HepG2 (cell line): ENCODE measurements at regions not wholly inside any gene's neighbourhood (a gene's known extent, or its start where the extent isn't known, plus 50 kb on each side); places are given as distances from the start of the nearest gene placed in this dataset.

Experiments used
- ATAC-seq: fragments of 200-7000 bp; cut with Tn5 transposase; 3 replicates; pipeline ENCODE4 v1.9.1; 2020; ENCODE audit warnings: mild to moderate bottlenecking, moderate library complexity
- BruUV-seq: library from RNA; stranded (reverse); fragments of 400-500 nt; replicated peaks from 2 replicates; lab custom pipeline; 2021; lab: Mats Ljungman, UMichigan
- CTCF ChIA-PET: fragments of 300-600 bp; formaldehyde crosslinking; extraction: SDS; loops from one replicate; lab custom pipeline; 2021; ENCODE audit warnings: low total read pairs, inconsistent platforms, low intra/inter-chr PET ratio; lab: Yijun Ruan, JAX
- POLR2A ChIA-PET: fragments of 350-600 bp; sonication (Branson Sonifier 250); formaldehyde crosslinking; loops from one replicate; lab custom pipeline; 2020; ENCODE audit warnings: antibody characterized with exemption, inconsistent platforms; lab: Yijun Ruan, JAX
- DNase-seq: peaks from one replicate; pipeline ENCODE4 v3.0.0-alpha.2; 2015; ENCODE audit warnings: low spot score
- FAIRE-seq: peaks from 3 replicates; lab custom pipeline; 2011; peaks lifted over from hg19 to GRCh38; lab: Jason Lieb, UNC
- H2AFZ ChIP-seq: one replicate; pipeline ENCODE4 v1.6.1; 2011; ENCODE audit warnings: low read length, inconsistent platforms
- H3K27ac ChIP-seq: fragments of 300-600 bp; 3 replicates; pipeline ENCODE4 v1.8.0; 2011; ENCODE audit warnings: mixed run types, mild to moderate bottlenecking, mixed read lengths, low read length, inconsistent platforms; ENCODE audit not compliant: insufficient read depth; ENCODE audit errors: extremely low read length
- H3K27me3 ChIP-seq, 2 experiments: fragments of 200-600 bp in 1 of 2; 2 replicates in 1 of 2; 3 replicates in 1 of 2; pipeline versions ENCODE4 v1.6.0 to v1.8.0; 2011; ENCODE audit warnings: low read length in 2 of 2, mild to moderate bottlenecking in 2 of 2, moderate library complexity in 2 of 2, inconsistent platforms in 1 of 2; ENCODE audit not compliant: insufficient read depth in 2 of 2, control insufficient read depth in 1 of 2
- H3K36me3 ChIP-seq, 2 experiments: fragments of 200-600 bp in 1 of 2; replicated peaks in 1 of 2; 2 replicates in 1 of 2; 3 replicates in 1 of 2; pipeline versions ENCODE4 v1.5.1 to v1.8.0; 2011; ENCODE audit warnings: low read length in 2 of 2, inconsistent platforms in 1 of 2; ENCODE audit not compliant: insufficient read depth in 2 of 2, control insufficient read depth in 1 of 2
- H3K4me1 ChIP-seq: 2 replicates; pipeline ENCODE4 v1.5.1; 2012; ENCODE audit warnings: low read length, inconsistent platforms; ENCODE audit not compliant: insufficient read depth
- H3K4me2 ChIP-seq: 2 replicates; pipeline ENCODE4 v1.6.0; 2011; ENCODE audit warnings: low read depth, low read length, inconsistent platforms
- H3K4me3 ChIP-seq, 3 experiments: fragments of 200-600 bp in 1 of 3; sonication (generic), shearing (Covaris generic) in 1 of 3; replicated peaks in 1 of 3; 2 replicates each; pipeline ENCODE4 v1.5.1; 2011 to 2016; ENCODE audit warnings: low read length in 3 of 3, inconsistent platforms in 2 of 3, low read depth in 2 of 3, mild to moderate bottlenecking in 2 of 3, control low read depth in 1 of 3, mixed read lengths in 1 of 3; ENCODE audit not compliant: insufficient read depth in 1 of 3
- H3K79me2 ChIP-seq: one replicate; pipeline ENCODE4 v1.6.1; 2011; ENCODE audit warnings: low read length, inconsistent platforms; ENCODE audit not compliant: insufficient read depth
- H3K9ac ChIP-seq: 2 replicates; pipeline ENCODE4 v1.6.0; 2011; ENCODE audit warnings: mild to moderate bottlenecking, low read depth, low read length, inconsistent platforms; ENCODE audit not compliant: insufficient read depth
- H3K9me3 ChIP-seq: 2 replicates; pipeline ENCODE4 v1.5.1; 2012; ENCODE audit warnings: mild to moderate bottlenecking, low read length
- H4K20me1 ChIP-seq: 2 replicates; pipeline ENCODE4 v1.6.0; 2011; ENCODE audit warnings: inconsistent platforms, mild to moderate bottlenecking, low read length, moderate library complexity; ENCODE audit not compliant: insufficient read depth
- ATF5 ChIP-seq: sonication (generic); formaldehyde crosslinking; IDR thresholded peaks from 2 replicates; pipeline ENCODE4 v1.4.0; 2020; ENCODE audit warnings: mild to moderate bottlenecking, low read depth, missing genetic modification reagents
- DZIP1 ChIP-seq: sonication (generic); formaldehyde crosslinking; IDR thresholded peaks from 2 replicates; pipeline ENCODE4 v1.5.0; 2020; ENCODE audit warnings: mild to moderate bottlenecking, missing genetic modification reagents
- ELF1 ChIP-seq: sonication (generic); formaldehyde crosslinking; IDR thresholded peaks from 2 replicates; pipeline ENCODE4 v1.4.0; 2020; ENCODE audit warnings: missing genetic modification reagents
- GATAD2A ChIP-seq: IDR thresholded peaks from 2 replicates; pipeline ENCODE4 v1.6.1; 2016
- KAT2B ChIP-seq: fragments of 150-350 bp; IDR thresholded peaks from 2 replicates; pipeline ENCODE4 v1.6.1; 2014; ENCODE audit warnings: low read depth, low read length, borderline replicate concordance
- MAFK ChIP-seq, 2 experiments: IDR thresholded peaks in 1 of 2; conservative IDR thresholded peaks in 1 of 2; 2 replicates each; pipeline ENCODE4 v1.6.1; 2011; ENCODE audit warnings: improper control_type of control experiment in 2 of 2, low read length in 2 of 2
- MED13 ChIP-seq: sonication (generic); formaldehyde crosslinking; IDR thresholded peaks from 2 replicates; pipeline ENCODE4 v1.5.0; 2020; ENCODE audit warnings: missing genetic modification reagents
- POGZ ChIP-seq: sonication (generic); formaldehyde crosslinking; IDR thresholded peaks from 2 replicates; pipeline ENCODE4 v1.4.0; 2020; ENCODE audit warnings: mild to moderate bottlenecking, missing genetic modification reagents
- PTBP1 ChIP-seq: fragments of 200-400 bp; formaldehyde crosslinking; IDR thresholded peaks from 2 replicates; pipeline ENCODE4 v1.6.1; 2018; ENCODE audit warnings: low read length, low read depth; ENCODE audit not compliant: poor library complexity, severe bottlenecking
- RFXAP ChIP-seq: sonication (generic); formaldehyde crosslinking; IDR thresholded peaks from 2 replicates; pipeline ENCODE4 v1.4.0; 2020; ENCODE audit warnings: missing genetic modification reagents, borderline replicate concordance
- SP140L ChIP-seq: sonication (generic); formaldehyde crosslinking; IDR thresholded peaks from 2 replicates; pipeline ENCODE4 v1.4.0; 2020; ENCODE audit warnings: missing genetic modification reagents, borderline replicate concordance
- TRAFD1 ChIP-seq: sonication (generic); formaldehyde crosslinking; IDR thresholded peaks from 2 replicates; pipeline ENCODE4 v1.5.1; 2020; ENCODE audit warnings: missing genetic modification reagents, mild to moderate bottlenecking, borderline replicate concordance
- ZFP36L2 ChIP-seq: sonication (generic); formaldehyde crosslinking; IDR thresholded peaks from 2 replicates; pipeline ENCODE4 v1.4.0; 2020; ENCODE audit warnings: missing genetic modification reagents
- ZNF205 ChIP-seq: IDR thresholded peaks from 2 replicates; pipeline ENCODE4 v1.6.1; 2018; ENCODE audit warnings: missing biosample characterization, missing genetic modification reagents
- ZNF446 ChIP-seq: sonication (generic); formaldehyde crosslinking; IDR thresholded peaks from 2 replicates; pipeline ENCODE4 v1.5.0; 2020; ENCODE audit warnings: mild to moderate bottlenecking, missing genetic modification reagents
- ZNF530 ChIP-seq: sonication (generic); formaldehyde crosslinking; IDR thresholded peaks from 2 replicates; pipeline ENCODE4 v1.5.0; 2020; ENCODE audit warnings: low read depth, mild to moderate bottlenecking, missing genetic modification reagents
- ZNF703 ChIP-seq: sonication (generic); formaldehyde crosslinking; IDR thresholded peaks from 2 replicates; pipeline ENCODE4 v1.5.1; 2020; ENCODE audit warnings: missing genetic modification reagents, mild to moderate bottlenecking, moderate library complexity, borderline replicate concordance
- WGBS: methylation state at CpG from one replicate; pipeline ENCODE4 v1.1.6; 2017; ENCODE audit warnings: low lambda C conversion rate; 5-methylcytosine and 5-hydroxymethylcytosine counted together
- in situ Hi-C: cut with HindIII; loops from 2 replicates; pipeline ENCODE4 v1.10.0; 2017; ENCODE audit warnings: low pct_unique_long_range_greater_than_20kb; ENCODE audit not compliant: extremely low pct_ligation_motif_present
- intact Hi-C: fragments of 100-400 bp; cut with micrococcal nuclease; formaldehyde crosslinking; loops from one replicate; pipeline ENCODE4 v1.10.0; 2022; ENCODE audit not compliant: unreplicated experiment

- TF ChIP-seq ATF5 (CRISPR knock-in tag) (no peak), ELF1 (no peak), RFXAP (CRISPR knock-in tag) (no peak)
Measured at GRCh38 chr22:22042599-22043295, 60.2 kb upstream of the TOP3B start (continued).

- CTCF ChIA-PET, result no interaction called here
- no peak for TF ChIP-seq PTBP1
- no peak for TF ChIP-seq GATAD2A (CRISPR knock-in tag)
- no peak for TF ChIP-seq ZNF530
- no peak for TF ChIP-seq MAFK (conservative IDR thresholded peaks at IDR 0.05 in 1 of 2, IDR thresholded peaks at IDR 0.05 in 1 of 2; ENCODE audit: low read length in 2 of 2)
- no peak for TF ChIP-seq ZNF703 (CRISPR knock-in tag)
- no peak for TF ChIP-seq MED13
- no peak for TF ChIP-seq DZIP1
- TF ChIP-seq ZNF205 (CRISPR knock-in tag), result no peak
- no peak for TF ChIP-seq KAT2B
- TF ChIP-seq TRAFD1 (CRISPR knock-in tag), result no peak
- no peak for TF ChIP-seq POGZ (CRISPR knock-in tag)
- no peak for TF ChIP-seq ZNF446
- no peak for TF ChIP-seq ZFP36L2 (CRISPR knock-in tag)
- no peak for TF ChIP-seq SP140L (CRISPR knock-in tag)
Measured at GRCh38 chr22:22042009-22042408, 59.4 kb upstream of the TOP3B start.

More at GRCh38 chr22:22042009-22042408, 59.4 kb upstream of the TOP3B start:
- no peak overlapping the region for H3K4me3 ChIP-seq
- H3K9ac ChIP-seq, result no peak overlapping the region
- no peaks in the 10 kb centered on the region for H3K9me3 ChIP-seq
- peaks cover 0 to 11% of the 10 kb centered on the region in 2 experiments; a peak in 1 of 5 replicates for H3K27me3 ChIP-seq
- in situ Hi-C loops, result no loop called here
- WGBS, result 0% methylated on average over 1 of the region's 1 CpG
- no peaks in the 10 kb centered on the region for H4K20me1 ChIP-seq
- no peak overlapping the region for H3K4me2 ChIP-seq
- no peak overlapping the region for H2AFZ ChIP-seq
- FAIRE-seq, result no peak
- H3K4me1 ChIP-seq, result no peaks in the 10 kb centered on the region
- no peak overlapping the region for H3K27ac ChIP-seq
- ATAC-seq, result no peak
- POLR2A ChIA-PET, result no interaction called here
- H3K36me3 ChIP-seq, result no peaks in the 10 kb centered on the region
- DNase-seq, result no peak
- intact Hi-C loops, result no loop called here
- H3K79me2 ChIP-seq, result no peaks in the 10 kb centered on the region
- BruUV-seq, result no TSS peak
